ENCODE measurements at regions not wholly inside any gene's neighbourhood (a gene's known extent, or its start where the extent isn't known, plus 50 kb on each side); places are given as distances from the start of the nearest gene placed in this dataset.

DNA sequence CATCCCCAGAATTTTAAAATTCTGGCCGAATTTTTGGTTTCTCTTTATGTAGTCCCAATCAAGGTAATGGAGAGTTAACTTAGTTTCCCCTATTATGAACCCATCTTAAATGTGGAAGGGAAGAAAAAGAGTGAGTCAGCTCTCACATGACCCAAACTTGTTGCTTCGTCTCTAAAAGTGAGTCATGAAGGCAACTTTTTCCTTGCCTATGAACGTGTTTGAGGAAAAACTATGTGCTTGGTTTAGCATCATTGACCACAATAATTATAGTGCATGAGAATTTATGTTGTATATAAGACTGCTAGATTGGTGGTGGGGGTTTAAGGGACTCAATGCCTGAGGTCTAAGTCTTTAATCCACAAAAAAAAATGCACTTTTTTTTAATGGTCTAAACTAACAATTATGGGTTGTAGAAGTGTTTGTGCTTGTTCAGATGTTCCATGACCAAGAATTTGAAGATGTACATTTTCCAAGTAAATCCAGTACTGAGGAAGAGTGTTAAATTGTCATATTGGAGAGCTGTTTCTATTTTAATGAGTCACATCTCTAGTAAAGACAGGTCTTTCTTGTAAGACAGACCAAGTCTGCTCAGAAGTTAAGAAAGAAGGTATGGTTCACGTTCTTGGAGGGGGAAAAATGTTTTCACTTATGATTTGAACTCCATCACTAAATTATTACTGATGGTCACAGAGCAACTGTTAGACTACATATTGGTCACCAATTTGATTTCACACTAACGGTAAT, 409.9 kb upstream of the MARCKS start:
- DNase-seq: no peak

DNA sequence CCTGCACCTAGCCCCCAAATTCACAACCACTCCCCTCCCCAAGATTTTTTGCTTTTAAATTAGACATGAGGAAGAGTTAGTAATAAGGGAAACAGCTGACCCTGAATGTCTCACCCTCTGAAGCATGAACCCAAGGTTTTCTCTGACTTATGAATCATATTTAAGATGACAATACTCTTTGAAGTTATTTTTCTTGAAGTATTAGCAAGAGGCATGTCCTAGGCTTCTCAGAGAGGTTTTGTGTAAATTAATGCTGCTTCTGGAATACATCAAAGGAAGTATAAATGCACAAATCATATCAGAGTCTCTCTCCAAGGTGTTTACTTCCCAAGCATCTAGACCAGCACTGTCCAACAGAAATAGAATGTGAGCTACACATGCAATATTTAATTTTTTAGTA, 408.1 kb upstream of the MARCKS start:
- no peak for DNase-seq

DNA sequence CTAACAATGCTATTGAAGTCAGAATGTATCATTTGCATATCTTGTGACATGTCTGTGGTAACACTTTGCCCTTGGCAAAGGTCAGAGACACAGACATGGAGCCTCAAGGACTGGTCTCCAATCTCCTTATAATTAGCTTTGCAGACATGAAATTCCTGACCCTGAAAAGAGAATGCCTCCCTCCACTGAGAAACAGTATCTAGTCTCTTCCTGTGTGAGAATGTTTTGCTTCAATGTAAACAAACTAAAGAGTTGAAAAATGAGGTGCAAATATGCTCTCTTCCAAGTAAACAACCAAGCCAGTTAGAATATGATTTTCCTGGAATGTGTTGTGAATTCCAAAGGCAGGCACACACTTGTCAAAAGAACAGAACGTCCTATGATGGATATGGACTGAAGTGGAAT, 407.1 kb upstream of the MARCKS start:
- DNase-seq: no peak

DNA sequence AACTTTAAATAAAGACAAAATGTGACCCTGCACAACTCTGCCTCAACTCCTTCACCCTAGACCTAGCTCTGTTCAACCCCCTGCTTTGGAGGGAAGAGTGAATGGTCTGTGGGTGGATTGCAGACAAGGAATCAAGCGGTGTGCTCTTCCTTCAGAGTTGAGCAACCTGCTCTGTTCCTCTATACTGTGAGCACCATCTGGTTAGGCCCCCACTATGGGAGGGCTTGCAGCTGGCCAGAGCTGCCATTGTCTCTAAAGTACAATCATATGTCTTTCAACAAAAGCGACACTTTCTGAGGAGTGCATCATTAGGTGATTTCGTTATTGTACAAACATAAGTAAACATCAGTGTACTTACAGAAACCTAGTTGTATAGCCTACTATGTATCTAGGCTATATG, 406.1 kb upstream of the MARCKS start:
- DNase-seq: no peak

DNA sequence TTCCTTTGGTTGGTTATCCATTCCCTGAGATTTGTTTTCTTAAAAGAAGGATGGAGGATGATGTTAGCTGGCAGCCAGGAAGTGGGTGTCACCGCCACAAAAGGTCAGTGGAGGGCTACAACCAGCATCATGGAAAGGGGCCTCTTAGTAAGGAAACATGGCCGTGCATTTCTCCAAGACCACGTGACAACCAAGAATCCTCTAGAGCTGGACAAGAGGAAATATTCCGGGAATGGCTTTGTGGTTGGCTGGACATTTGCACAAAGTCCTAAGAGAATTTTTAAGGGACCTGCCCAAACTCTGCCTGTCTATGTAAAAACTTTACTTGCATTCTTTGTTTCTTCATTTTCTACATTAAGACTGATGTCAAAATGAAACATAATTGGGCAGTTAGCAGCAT, 399.9 kb upstream of the MARCKS start:
- DNase-seq: no peak

DNA sequence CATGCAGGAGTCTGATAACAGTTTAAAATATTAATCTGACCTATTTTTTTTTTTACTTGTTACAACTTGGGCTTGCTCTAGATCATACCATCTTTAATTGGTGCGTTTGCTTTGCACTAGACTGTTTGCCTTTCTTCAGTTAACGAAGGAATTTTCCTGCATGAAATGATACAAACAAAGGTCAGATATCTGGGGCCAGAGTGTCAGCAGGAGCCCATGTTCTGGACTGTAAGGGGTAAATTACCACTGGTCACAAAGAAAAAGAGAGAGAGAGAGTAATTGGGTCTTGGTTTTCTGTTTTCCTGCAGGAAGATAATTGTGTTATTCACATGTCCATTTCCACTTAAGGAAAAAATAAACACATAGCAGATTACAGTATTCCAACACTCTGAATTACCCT, 399.4 kb upstream of the MARCKS start:
- no peak for DNase-seq

DNA sequence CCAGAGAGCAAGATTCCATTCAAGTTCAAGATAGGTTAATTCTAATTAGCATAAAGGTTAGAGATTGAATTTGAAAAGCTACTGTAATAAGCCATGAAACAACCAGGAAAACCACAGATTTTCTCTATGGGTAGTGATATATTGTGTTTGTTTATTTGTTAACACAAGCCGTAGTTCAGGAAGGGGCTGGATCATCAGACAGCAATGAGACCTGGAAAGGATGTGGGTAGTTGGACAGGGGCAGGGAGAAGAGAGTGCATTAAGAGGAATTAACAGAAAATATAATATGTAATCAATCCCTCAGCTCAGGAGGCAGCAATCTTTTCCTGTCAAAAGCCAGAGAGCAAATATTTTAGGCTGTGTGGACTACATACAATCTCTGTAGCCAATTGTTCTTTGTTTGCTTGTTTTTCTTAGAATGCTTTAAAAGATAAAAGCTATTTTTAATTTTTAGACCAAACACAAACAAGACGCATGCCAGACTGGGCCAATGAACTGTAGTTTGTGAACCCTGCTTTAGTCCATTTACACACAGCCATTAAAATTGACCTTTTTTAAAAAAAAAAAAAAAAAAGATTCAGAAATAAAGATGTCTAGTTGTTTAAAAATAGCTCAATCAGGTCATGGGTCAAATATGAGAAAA, 398.7 kb upstream of the MARCKS start:
- DNase-seq: no peak

DNA sequence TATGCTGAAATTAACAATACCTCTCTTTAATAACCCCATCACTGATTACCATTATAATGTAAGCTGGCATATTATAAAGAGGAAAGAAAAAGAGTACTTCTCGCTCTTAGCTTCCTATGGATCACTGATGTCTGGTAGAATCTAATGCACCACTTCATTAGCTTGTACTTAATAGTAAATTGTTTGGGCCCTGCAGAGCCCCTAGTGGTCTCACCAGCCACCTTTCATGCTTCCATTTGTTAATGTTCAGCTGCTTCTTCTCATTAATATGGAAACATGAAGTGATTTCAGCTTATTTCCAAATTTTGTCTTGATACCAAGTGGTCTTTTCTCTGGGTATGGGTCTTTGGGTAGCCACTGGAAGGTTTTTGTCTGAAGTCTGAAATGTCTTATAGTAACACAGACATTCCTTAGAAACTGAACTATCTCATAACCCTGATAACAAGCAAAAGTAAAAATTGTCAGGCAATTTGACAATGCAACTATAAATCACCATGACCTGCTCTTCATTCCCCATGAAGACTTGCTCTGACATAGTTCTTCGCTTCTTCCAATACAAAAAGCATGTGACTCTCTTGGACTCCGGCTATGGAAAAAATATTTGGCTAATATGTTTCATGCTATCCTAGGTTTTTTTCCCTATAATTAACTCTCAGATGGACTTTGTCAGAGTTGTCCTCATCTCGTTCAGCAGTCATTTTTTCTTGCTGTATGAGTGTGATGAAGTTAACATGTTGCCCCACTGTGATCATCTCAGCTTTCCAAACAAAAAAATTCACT, 395.8 kb upstream of the MARCKS start:
- no peak for DNase-seq

DNA sequence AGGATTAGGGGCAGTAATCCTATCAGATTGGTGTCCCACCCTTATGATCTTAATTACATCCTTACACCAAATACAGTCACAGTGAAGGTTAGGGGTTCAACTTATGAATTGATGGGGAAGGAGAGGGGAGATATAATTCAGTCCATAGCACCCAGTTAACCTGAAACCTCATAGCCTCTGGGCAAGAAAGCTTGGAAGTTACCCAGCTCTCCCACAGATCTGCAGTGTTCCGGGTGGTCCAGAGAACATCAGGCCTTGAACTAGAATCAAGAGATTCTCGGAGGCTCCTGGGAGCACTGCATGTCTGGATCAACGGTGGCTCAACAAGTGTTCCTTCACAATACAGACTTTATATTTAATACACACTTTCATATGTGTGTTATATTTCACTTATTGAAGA, 392.6 kb upstream of the MARCKS start:
- no peak for DNase-seq

DNA sequence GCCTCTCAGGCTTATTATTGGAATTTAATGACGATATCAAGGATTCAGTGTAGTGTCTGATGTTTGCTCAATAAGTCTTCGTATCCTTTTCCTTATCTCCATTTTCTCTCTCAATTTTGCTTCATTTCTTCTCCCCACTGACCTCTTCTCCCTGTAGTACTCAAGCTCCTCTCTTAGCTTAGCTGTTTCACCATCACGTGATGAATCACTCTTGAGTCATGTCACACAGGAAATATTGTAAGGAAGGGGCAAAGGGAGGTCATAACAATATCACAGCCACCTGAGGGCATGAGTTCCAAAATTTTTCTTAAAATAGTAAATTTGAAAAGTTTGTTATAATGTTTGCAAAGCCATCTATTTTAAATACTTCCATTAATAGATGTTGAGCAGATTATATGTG, 392.2 kb upstream of the MARCKS start:
- no peak for DNase-seq

DNA sequence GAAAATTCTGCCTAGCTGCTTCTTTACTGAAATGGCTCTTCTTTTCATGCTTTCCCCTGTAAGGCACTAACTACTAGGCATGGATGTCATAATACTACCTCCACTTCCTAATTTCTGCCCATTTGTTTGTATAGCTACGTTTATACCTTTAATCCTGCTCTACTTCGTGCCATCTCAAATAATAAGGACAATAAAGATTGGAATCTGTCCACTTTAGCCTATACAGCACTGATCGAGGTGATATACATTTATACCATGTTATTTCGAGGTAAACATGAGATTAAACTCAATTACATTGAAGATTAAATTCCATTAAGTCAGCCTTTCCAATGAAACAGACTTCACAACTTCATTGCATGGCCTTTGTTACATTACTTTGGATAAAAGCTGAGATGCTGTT, 390.6 kb upstream of the MARCKS start:
- no peak for DNase-seq

DNA sequence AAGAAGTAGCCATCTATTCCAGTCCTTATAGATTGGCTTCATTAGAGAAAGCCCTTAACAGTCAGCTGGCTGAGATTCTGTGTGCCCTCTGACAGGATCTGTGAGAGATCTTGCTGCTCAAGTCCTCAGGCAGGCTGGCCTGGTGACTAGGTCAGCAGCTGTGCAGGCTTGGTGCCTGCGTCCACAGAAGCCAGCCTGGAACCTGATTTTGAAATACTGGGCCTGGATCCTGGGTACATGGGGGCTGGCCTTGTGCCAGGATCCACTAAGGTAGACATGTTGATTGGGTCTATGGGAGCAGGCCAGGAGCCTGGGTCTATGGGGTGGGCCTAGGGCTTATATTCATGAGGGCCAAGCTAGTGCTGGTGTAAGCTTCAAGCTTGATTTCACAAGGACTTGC, 381.8 kb upstream of the MARCKS start:
- DNase-seq: no peak

DNA sequence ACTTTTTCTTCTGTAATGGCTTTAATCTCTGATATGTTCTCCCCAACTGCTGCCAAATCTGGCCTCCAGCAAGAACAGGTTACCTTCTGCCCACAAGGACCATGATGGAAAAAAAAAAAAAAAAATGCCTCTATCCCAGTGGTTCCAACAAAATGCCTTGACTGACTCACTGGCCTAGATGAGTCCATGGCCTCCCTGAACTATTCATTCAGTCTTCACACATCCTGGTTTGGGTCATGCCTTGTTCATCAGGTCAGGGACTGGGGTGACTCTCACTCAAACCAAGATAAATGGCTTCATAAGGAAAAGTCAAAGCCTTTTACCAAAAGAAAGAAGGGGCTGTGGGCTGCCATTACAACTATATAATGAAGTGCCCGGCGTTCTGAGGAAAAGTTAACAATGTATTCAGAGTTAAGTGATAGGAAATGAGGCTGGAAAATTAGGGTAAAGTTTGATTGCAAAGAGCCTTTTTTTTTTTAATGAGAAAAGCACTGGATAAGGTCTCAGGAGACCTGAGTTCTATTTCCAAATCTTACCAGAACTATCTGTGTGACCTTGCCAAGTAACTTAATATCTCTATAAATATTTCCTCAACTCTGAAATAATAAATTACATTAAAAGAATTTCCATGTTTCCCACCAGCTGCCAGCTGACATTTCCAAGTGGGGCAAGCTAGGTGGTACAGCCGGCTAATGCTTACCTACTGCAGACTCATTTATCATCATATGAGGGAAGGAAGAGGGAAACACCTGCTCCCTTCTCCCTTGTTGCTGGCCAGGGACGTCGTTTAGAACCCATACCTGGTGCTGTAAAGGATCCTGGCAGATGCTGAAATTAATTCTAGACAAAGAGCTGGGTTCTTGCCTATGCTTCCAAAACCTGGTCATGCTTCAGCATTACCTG, 380.0 kb upstream of the MARCKS start:
- DNase-seq: no peak

DNA sequence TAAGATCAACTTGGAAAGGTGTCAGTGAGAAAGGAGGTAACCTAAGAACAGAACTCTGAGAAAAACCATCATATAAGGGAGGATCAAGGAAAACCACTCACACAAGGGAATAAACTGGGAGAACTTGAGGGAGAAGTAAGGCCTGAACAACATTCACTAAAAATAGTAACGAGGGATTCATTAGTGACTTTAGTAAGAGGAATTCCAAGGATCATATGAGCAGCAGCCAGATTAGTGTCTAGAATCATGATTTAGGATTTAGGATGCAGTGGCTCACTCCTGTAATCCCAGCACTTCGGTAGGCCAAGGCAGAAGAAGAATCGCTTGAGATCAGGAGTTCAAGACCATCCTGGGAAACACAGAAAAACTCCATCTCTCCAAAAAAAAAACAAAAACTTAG, 376.5 kb upstream of the MARCKS start:
- DNase-seq: no peak

DNA sequence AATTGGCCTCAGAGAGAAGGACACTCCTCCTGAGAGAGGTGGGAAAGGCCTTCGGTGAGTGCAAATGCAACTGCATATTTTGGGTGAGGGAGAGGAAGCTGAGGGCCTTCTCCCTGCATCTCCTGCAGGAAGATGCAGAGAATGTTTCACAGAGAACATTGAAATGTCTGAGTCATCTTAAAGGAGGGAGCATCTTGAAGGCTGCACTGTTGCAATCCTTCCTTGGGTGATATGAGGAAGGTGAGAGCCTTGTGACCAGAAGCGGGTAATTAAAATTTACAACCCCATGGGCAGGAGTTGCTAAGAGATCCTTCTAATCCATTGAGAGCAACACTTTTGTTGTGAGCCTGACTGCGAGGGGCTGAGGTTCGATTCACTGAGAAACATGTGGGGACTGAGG, 375.7 kb upstream of the MARCKS start:
- DNase-seq: no peak

DNA sequence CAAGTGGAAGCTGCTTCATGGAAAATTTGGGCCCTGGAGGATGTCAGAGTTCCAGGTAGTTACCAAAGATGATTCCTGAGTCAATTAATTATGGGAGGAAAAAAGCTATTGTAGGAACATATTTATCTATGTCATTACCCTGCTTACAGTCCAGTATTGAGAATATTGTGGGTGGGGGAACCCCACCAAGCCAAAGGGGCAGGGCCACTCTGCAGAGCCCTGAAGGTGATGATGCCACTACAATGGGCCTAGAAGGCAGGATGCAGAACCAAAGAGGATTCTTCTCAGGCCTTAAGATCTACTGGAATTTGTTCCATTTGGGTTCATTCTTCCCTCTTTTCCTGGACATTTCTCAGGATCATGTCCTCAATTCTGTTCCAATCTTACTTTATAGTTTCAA, 375.2 kb upstream of the MARCKS start:
- DNase-seq: no peak

DNA sequence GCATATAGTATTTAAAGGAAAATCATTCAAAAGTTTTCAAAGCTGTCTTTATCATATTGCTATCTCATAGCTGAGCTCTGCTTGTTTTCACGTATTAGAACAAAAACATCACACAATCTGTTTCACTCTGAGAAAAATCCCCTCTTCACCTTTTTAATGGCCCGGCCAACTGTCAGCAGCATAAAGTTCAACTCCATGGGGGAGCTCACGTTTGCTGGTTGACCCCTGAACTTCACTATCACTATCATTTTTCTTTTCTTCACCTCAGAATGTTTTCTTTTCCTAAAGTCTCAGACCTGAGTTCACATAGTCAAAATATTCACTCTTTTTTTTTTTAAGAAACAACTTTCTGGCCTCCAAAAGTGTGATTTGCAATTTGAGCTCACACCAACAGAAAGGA, 374.4 kb upstream of the MARCKS start:
- DNase-seq: no peak

DNA sequence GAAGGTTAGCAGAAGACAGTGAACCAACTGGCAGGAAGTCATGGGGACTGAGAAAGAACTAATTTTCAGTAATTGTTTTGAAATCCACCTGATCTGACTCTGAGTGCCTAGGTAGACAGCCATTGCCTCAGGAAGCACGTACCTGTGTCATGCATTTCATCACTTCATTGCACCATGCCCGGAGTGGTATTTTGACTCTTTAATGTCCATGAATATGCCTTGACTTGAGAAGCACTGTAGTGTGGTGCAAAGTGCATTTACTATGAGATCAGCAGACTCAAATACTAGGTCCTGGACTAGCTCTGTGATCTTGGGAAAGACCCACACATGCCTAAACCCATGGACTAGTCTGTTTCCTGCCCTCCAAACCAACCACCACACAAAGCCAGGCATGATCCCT, 370.9 kb upstream of the MARCKS start:
- DNase-seq: no peak

DNA sequence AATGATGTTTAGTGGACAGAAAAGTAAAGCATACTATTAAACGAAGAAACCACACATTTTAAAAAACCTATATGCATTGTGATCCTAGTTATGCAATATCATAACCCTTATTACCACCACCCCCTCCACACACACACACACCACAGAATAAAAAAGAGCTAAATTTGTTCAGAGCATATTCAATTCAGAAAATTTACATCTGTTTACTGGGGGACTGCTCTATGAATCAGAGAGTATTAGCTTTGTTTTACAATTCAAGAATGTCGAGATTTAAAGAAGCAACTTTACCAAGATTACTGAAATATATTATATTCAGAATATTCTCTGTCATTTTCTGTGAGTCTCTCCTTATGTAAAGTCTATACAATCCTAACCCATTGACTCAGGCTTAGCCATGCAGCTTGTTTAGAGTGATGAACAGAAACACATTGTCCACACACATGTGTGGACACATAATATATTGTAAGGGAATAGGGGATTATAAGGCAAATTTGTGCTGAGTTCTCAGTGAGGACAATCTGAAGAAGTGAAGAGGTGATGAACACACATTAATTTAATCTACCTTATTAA, 369.6 kb upstream of the MARCKS start:
- DNase-seq: no peak

DNA sequence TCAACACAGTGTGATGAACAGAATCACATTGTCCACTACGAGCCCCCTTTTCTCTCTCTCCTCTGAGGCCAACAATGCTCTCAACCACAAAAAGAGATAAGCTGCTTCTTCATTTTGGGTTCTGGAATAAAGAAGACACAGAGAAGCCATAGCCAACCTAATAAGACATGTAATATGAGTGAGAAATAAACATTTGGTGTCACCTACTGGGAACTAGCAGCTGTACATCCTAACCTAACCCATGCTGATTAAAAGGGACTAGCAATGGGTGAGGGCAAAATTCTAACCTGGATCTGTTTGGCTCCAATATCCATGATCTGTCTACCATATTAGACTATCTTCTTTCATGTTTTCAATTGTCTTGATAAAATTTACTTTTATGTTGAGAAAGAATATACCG, 369.1 kb upstream of the MARCKS start:
- no peak for DNase-seq

DNA sequence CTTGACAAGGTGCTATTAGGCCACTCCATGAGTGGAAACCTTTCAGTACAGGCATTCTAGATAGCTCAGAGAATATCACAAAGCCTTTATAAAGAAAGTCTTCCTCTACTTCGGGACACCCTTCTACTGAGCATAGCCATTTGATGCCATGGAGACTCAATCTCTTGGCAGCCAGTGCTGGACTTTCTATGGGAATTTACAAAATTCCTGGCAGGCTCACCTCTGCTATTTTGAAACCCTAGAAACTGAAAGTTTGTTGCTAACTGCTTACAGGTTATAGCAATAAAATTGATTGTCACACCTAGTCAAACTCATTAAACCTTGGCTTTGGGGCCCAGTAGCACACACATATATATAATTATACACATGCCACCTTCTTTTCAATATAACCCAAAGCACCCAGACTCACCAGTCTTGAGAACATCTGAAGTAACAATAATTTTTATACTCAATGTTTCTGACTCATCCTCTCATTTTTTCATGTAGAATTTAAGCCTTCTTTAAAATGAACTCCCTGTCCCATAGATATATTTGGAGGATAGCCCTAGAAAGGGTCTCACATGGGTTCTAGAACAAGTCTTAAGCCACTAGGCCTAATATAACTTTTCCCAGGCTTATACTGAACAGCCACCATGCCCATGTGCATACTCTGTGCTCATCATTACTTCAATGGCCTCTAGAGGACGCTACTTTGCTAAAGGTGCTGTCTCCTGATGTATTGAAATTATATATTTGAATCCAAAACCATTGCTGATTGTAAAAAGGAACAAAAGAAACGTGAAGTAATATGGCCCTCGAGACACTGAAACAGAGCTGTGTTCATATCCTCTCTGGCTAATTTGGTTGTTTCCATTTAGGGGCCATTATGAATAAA, 368.1 kb upstream of the MARCKS start:
- DNase-seq: no peak

All from CD4-positive, alpha-beta T cell treated with Interleukin-10 for 1 hour (primary cell).